CD4-positive, alpha-beta T cell treated with Interleukin-2 at 100 ng/mL for 4 hours (primary cell): ENCODE measurements at regions not wholly inside any gene's neighbourhood (a gene's known extent, or its start where the extent isn't known, plus 50 kb on each side); places are given as distances from the start of the nearest gene placed in this dataset.
"Not testable (repeated sequence)": the region's sequence is repeated elsewhere in the genome, so short reads cannot be mapped to it uniquely, and the experiment has no call there.

ENCODE experiments used
- DNase-seq: peaks from one replicate; pipeline ENCODE4 v3.0.0-alpha.2; 2020; ENCODE audit warnings: low spot score

- DNase-seq: no peak
Observed at GRCh38 chr7:149604521-149604920, 106.9 kb upstream of the ZNF746 start.

- DNase-seq: peak; percentile 21
Observed at GRCh38 chr7:149600669-149601330, 103.2 kb upstream of the ZNF746 start.

- no peak for DNase-seq
Observed at GRCh38 chr7:149599636-149600206, 102.1 kb upstream of the ZNF746 start.

- peak; percentile 6 for DNase-seq
Observed at GRCh38 chr7:149598721-149599308, 101.2 kb upstream of the ZNF746 start.

- DNase-seq: not testable (repeated sequence)
Observed at GRCh38 chr7:149597789-149598188, 100.2 kb upstream of the ZNF746 start.

GRCh38 chr7:149595541-149595940, 97.9 kb upstream of the ZNF746 start:
- no peak for DNase-seq

GRCh38 chr7:149595078-149595477, 97.5 kb upstream of the ZNF746 start:
- no peak for DNase-seq

GRCh38 chr7:149588930-149589329, 91.3 kb upstream of the ZNF746 start:
- no peak for DNase-seq

- no peak for DNase-seq
Observed at GRCh38 chr7:149586646-149587645, 89.3 kb upstream of the ZNF746 start.

GRCh38 chr7:149584530-149584929, 86.9 kb upstream of the ZNF746 start:
- DNase-seq: no peak

GRCh38 chr7:149584009-149584408, 86.4 kb upstream of the ZNF746 start:
- no peak for DNase-seq

- no peak for DNase-seq
Observed at GRCh38 chr7:149580328-149580727, 82.7 kb upstream of the ZNF746 start.

GRCh38 chr7:149579365-149579764, 81.8 kb upstream of the ZNF746 start:
- DNase-seq: not testable (repeated sequence)

GRCh38 chr7:149574428-149574827, 76.8 kb upstream of the ZNF746 start:
- DNase-seq: not testable (repeated sequence)

- no peak for DNase-seq
Observed at GRCh38 chr7:149573519-149573918, 75.9 kb upstream of the ZNF746 start.

- not testable (repeated sequence) for DNase-seq
Observed at GRCh38 chr7:149572920-149573319, 75.3 kb upstream of the ZNF746 start.

GRCh38 chr7:149570784-149571183, 73.2 kb upstream of the ZNF746 start:
- DNase-seq: no peak

GRCh38 chr7:149569726-149570422, 72.3 kb upstream of the ZNF746 start:
- no peak for DNase-seq

GRCh38 chr7:149569025-149569725, 71.6 kb upstream of the ZNF746 start:
- no peak for DNase-seq

- no peak for DNase-seq
Observed at GRCh38 chr7:149568218-149568617, 70.6 kb upstream of the ZNF746 start.

- DNase-seq: no peak
Observed at GRCh38 chr7:149566103-149566502, 68.5 kb upstream of the ZNF746 start.
